Neuronal stem cell (in vitro differentiated cells): ENCODE measurements at regions not wholly inside any gene's neighbourhood (a gene's known extent, or its start where the extent isn't known, plus 50 kb on each side); places are given as distances from the start of the nearest gene placed in this dataset.

Experiments used
- DNase-seq: peaks from one replicate; pipeline ENCODE4 v3.0.0-alpha.2; 2013; ENCODE audit warnings: low spot score
- H2AFZ ChIP-seq: one replicate; pipeline ENCODE4 v1.6.1; 2013; ENCODE audit warnings: mild to moderate bottlenecking, low read length, inconsistent platforms
- H2AK5ac ChIP-seq: 2 replicates; pipeline ENCODE4 v1.6.1; 2013; ENCODE audit warnings: low read depth, mild to moderate bottlenecking, inconsistent platforms, low read length, moderate library complexity, mixed read lengths
- H2BK120ac ChIP-seq: 2 replicates; pipeline ENCODE4 v1.6.1; 2013; ENCODE audit warnings: low read depth, mild to moderate bottlenecking, inconsistent platforms, low read length, moderate library complexity, mixed read lengths
- H2BK12ac ChIP-seq: one replicate; pipeline ENCODE4 v1.6.1; 2013; ENCODE audit warnings: low read length, inconsistent platforms
- H2BK15ac ChIP-seq: 2 replicates; pipeline ENCODE4 v1.6.1; 2013; ENCODE audit warnings: mild to moderate bottlenecking, low read length, inconsistent platforms, mixed read lengths
- H2BK5ac ChIP-seq: one replicate; pipeline ENCODE4 v1.6.1; 2013; ENCODE audit warnings: inconsistent platforms, mild to moderate bottlenecking, low read length, moderate library complexity
- H3K14ac ChIP-seq: one replicate; pipeline ENCODE4 v1.6.1; 2013; ENCODE audit warnings: low read length, inconsistent platforms
- H3K18ac ChIP-seq: 2 replicates; pipeline ENCODE4 v1.6.1; 2013; ENCODE audit warnings: low read length, inconsistent platforms
- H3K23ac ChIP-seq: 2 replicates; pipeline ENCODE4 v1.6.1; 2013; ENCODE audit warnings: low read depth, mild to moderate bottlenecking, mixed read lengths, low read length, inconsistent platforms; ENCODE audit not compliant: poor library complexity
- H3K27ac ChIP-seq: replicated peaks from 3 replicates; pipeline ENCODE4 v1.5.1; 2013; ENCODE audit warnings: low read length, inconsistent platforms
- H3K27me3 ChIP-seq, 3 experiments: 2 replicates each; pipeline ENCODE4 v1.6.1; 2013; ENCODE audit warnings: low read length in 3 of 3, mild to moderate bottlenecking in 2 of 3, inconsistent platforms in 1 of 3, low read depth in 1 of 3, mixed read lengths in 1 of 3, moderate library complexity in 1 of 3; ENCODE audit not compliant: control insufficient read depth in 3 of 3, insufficient read depth in 3 of 3
- H3K36me3 ChIP-seq, 2 donors: replicated peaks in 1 of 2; 2 replicates each; pipeline ENCODE4 v1.6.1; 2013; ENCODE audit warnings: low read length in 2 of 2; ENCODE audit not compliant: control insufficient read depth in 2 of 2, insufficient read depth in 2 of 2
- H3K4ac ChIP-seq: 2 replicates; pipeline ENCODE4 v1.6.1; 2013; ENCODE audit warnings: inconsistent platforms, mild to moderate bottlenecking, low read length, moderate library complexity
- H3K4me1 ChIP-seq, 2 donors: 1 replicate in 1 of 2; 2 replicates in 1 of 2; pipeline ENCODE4 v1.6.1; 2013; ENCODE audit warnings: low read length in 2 of 2, low read depth in 1 of 2; ENCODE audit not compliant: control insufficient read depth in 2 of 2, insufficient read depth in 1 of 2
- H3K4me2 ChIP-seq: one replicate; pipeline ENCODE4 v1.6.1; 2013; ENCODE audit warnings: mild to moderate bottlenecking, low read length, inconsistent platforms; ENCODE audit not compliant: insufficient read depth, poor library complexity, severe bottlenecking
- H3K4me3 ChIP-seq, 2 donors: 2 replicates each; pipeline ENCODE4 v1.5.1; 2013; ENCODE audit warnings: low read length in 2 of 2, mild to moderate bottlenecking in 2 of 2, inconsistent platforms in 1 of 2, moderate library complexity in 1 of 2
- H3K79me1 ChIP-seq: one replicate; pipeline ENCODE4 v1.6.1; 2013; ENCODE audit warnings: low read depth, mild to moderate bottlenecking, inconsistent platforms, low read length, moderate library complexity
- H3K9ac ChIP-seq: one replicate; pipeline ENCODE4 v1.6.1; 2013; ENCODE audit warnings: mild to moderate bottlenecking, low read depth, low read length, inconsistent platforms; ENCODE audit not compliant: poor library complexity
- H3K9me3 ChIP-seq, 2 donors: replicated peaks in 1 of 2; 2 replicates each; pipeline versions ENCODE3 to v1.6.1; 2013; ENCODE audit warnings: low read length in 2 of 2, mild to moderate bottlenecking in 2 of 2, inconsistent platforms in 1 of 2, low read depth in 1 of 2, mixed read lengths in 1 of 2, moderate library complexity in 1 of 2; ENCODE audit not compliant: control insufficient read depth in 2 of 2, insufficient read depth in 1 of 2
- H4K8ac ChIP-seq: one replicate; pipeline ENCODE4 v1.6.1; 2013; ENCODE audit warnings: low read depth, mild to moderate bottlenecking, inconsistent platforms, low read length, moderate library complexity
- H4K91ac ChIP-seq: one replicate; pipeline ENCODE4 v1.6.1; 2013; ENCODE audit warnings: low read length, low read depth, mild to moderate bottlenecking, inconsistent platforms; ENCODE audit not compliant: poor library complexity
- WGBS, 2 donors: extraction: QIAGEN DNeasy Blood & Tissue Kit; methylation state at CpG; one replicate each; pipeline ENCODE4 v1.1.7; 2013; ENCODE audit warnings: missing lambda C conversion rate in 2 of 2, mixed read lengths in 1 of 2; ENCODE audit not compliant: insufficient read length in 2 of 2, insufficient replicate concordance in 1 of 2; ENCODE audit errors: extremely low coverage in 2 of 2; 5-methylcytosine and 5-hydroxymethylcytosine counted together

DNA sequence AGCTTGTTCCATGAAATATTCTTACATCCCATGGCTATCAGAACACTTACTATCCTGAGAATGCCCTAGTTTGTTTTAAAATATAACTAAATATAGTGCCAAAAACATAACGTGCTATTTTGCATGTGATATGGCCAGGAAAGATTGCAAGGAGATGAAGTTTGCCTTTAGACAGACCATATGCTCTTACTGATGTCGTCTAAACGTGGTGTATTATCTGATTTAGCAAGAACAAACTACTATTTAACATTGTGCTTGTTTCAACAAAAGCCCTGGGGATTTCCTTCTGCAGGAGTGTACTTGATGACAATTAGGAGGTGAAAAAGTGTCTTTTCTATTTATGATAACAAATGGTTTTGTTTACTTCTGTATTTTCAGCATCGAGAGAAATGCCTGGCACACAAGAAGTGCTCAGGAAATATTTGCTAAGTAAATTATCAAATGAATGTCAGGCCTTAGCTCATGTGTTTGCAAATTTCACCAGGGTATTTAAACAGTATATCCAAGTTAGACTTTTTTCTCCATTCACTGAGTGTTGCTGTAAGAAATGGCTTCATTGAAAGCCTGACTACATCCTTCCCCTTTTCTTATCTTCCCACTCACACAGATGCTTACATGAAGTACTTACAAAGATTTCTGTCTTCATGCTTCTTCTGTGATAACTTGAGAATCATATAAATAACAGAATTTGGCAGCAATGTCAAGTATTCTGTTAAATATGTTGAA is 1033.6 kb downstream of the CDH8 start:
- no peak overlapping the region for H2BK12ac ChIP-seq
- no peak overlapping the region for H3K18ac ChIP-seq
- H2BK15ac ChIP-seq = no peak overlapping the region
- no peaks in the 10 kb centered on the region for H3K9me3 ChIP-seq
- no peak overlapping the region for H2AFZ ChIP-seq
- no peak overlapping the region for H3K4me2 ChIP-seq
- no peak overlapping the region for H3K23ac ChIP-seq
- no peak overlapping the region for H2BK120ac ChIP-seq
- no peak overlapping the region for H3K9ac ChIP-seq
- WGBS, 2 donors = no CpG with 5 or more reads among the region's 4 CpGs
- no peak overlapping the region for H3K4me3 ChIP-seq
- no peaks in the 10 kb centered on the region for H3K4me1 ChIP-seq
- no peak overlapping the region for H2BK5ac ChIP-seq
- H4K8ac ChIP-seq = no peak overlapping the region
- no peak overlapping the region for H2AK5ac ChIP-seq
- DNase-seq = no peak
- no peak overlapping the region for H3K14ac ChIP-seq
- no peak overlapping the region for H3K27ac ChIP-seq
- no peak overlapping the region for H3K4ac ChIP-seq
- no peak overlapping the region for H4K91ac ChIP-seq
- H3K79me1 ChIP-seq = no peaks in the 10 kb centered on the region
- no peaks in the 10 kb centered on the region for H3K36me3 ChIP-seq
- no peaks in the 10 kb centered on the region for H3K27me3 ChIP-seq

DNA sequence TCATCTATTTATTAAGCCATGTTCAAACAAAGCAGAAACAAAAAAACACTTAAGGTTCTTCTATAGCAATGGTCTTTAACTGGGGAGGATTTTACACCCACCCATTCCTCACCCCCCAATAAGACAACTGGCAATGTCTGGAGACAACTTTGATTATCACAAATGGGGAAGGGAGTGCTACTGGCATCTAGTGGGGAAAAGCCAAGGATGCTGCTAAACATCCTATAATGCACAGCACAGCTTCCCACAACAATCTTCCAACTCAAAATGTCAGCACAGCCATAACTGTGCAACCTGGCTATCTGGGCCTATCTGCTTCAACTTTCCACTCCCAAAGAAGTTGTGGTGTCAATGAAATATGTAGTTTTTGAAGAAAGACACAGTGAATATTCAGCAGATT is 1044.4 kb downstream of the CDH8 start:
- Histone ChIP-seq H3K23ac (no peak overlapping the region), H3K4me1 (peaks cover 0 to 1% of the 10 kb centered on the region in 2 donors)

DNA sequence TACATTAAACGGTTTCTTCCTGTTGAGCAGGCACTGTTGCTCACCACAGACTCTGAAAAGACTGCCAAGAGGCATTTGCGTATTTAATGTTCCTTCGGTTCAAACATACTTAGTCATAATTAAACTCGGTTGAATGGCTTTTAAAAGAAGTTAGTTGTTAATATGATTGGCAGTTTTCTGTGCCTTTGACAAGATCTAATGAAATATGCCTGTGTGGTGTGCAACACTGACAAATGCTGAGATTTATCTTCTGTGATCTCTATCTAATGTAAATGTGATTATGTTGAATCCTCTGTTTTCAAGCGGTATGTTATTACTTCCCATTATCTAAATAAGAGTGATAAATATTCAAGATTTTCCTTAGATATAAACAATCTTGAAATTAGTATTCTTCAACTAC is 1046.6 kb downstream of the CDH8 start:
- no peak overlapping the region for H2AFZ ChIP-seq
- H3K23ac ChIP-seq = no peak overlapping the region
- no peak overlapping the region for H3K18ac ChIP-seq
- no CpG with 5 or more reads among the region's 5 CpGs for WGBS, 2 donors
- no peak overlapping the region for H3K14ac ChIP-seq
- H3K27ac ChIP-seq = no peak overlapping the region
- H2BK120ac ChIP-seq = no peak overlapping the region
- H3K4me3 ChIP-seq = no peak overlapping the region
- no peaks in the 10 kb centered on the region for H3K4me1 ChIP-seq
- DNase-seq = no peak
- H3K79me1 ChIP-seq = no peaks in the 10 kb centered on the region
- no peak overlapping the region for H2BK5ac ChIP-seq
- H4K8ac ChIP-seq = no peak overlapping the region
- H2AK5ac ChIP-seq = no peak overlapping the region
- H4K91ac ChIP-seq = no peak overlapping the region
- no peaks in the 10 kb centered on the region for H3K27me3 ChIP-seq
- H2BK15ac ChIP-seq = no peak overlapping the region
- no peaks in the 10 kb centered on the region for H3K36me3 ChIP-seq
- no peak overlapping the region for H3K4ac ChIP-seq
- no peak overlapping the region for H3K4me2 ChIP-seq
- H3K9me3 ChIP-seq = no peaks in the 10 kb centered on the region
- no peak overlapping the region for H2BK12ac ChIP-seq
- H3K9ac ChIP-seq = no peak overlapping the region

More for the DNA sequence above, 1044.4 kb downstream of the CDH8 start:
- Histone ChIP-seq H3K4ac (no peak overlapping the region), H3K4me2 (no peak overlapping the region), H2BK120ac (no peak overlapping the region), H3K4me3 (no peak overlapping the region), H4K8ac (no peak overlapping the region), H3K27ac (no peak overlapping the region), H2BK15ac (no peak overlapping the region), H3K14ac (no peak overlapping the region), H2AFZ (no peak overlapping the region), H3K9ac (no peak overlapping the region), H3K36me3 (no peaks in the 10 kb centered on the region), H2AK5ac (no peak overlapping the region), H3K9me3 (no peaks in the 10 kb centered on the region), H2BK5ac (no peak overlapping the region), H3K18ac (no peak overlapping the region), H3K27me3 (no peaks in the 10 kb centered on the region), H2BK12ac (no peak overlapping the region), H4K91ac (no peak overlapping the region), H3K79me1 (no peaks in the 10 kb centered on the region)
- DNase-seq = no peak

DNA sequence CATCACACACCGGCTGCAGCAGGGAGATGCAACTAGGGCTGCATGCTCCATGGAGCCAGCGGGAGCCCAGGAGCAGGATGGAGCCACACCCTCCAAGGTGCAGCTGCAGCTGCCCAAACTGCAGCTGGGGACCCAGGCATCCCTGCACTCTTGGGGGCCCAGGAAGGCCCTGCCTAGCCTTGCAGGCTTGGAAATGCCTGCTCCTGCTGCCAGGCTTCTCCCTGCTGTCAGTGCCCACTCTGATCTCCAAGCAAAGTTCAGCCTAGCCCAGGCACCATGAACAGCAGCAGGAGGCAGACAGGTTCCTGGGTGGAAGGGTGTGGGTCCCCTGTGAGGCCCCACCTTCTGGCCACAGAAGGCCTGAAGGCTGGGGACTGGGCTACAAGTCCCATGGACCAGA is 1057.1 kb downstream of the CDH8 start:
- Histone ChIP-seq H3K4me3 (no peak overlapping the region), H3K23ac (no peak overlapping the region), H3K4me1 (no peaks in the 10 kb centered on the region), H2BK5ac (no peak overlapping the region), H2BK120ac (no peak overlapping the region), H2AFZ (no peak overlapping the region), H3K14ac (no peak overlapping the region), H2BK15ac (no peak overlapping the region), H3K79me1 (no peaks in the 10 kb centered on the region), H3K4me2 (no peak overlapping the region), H4K91ac (no peak overlapping the region), H3K9ac (no peak overlapping the region), H3K27me3 (no peaks in the 10 kb centered on the region), H4K8ac (no peak overlapping the region), H3K9me3 (peaks cover 0 to 5% of the 10 kb centered on the region in 2 donors), H3K27ac (no peak overlapping the region), H2AK5ac (no peak overlapping the region), H3K18ac (no peak overlapping the region), H3K4ac (no peak overlapping the region), H2BK12ac (no peak overlapping the region), H3K36me3 (no peaks in the 10 kb centered on the region)
- no peak for DNase-seq
- WGBS, 2 donors = no CpG with 5 or more reads among the region's 2 CpGs
